BLaER1 treated with 17β-estradiol and CSF1 and Interleukin-3, amounts not matched to agents 10 nM and 100 nM (cell line): ENCODE measurements at regions not wholly inside any gene's neighbourhood (a gene's known extent, or its start where the extent isn't known, plus 50 kb on each side); places are given as distances from the start of the nearest gene placed in this dataset.

ENCODE experiments used
- H3K27ac ChIP-seq, 11 experiments: shearing (Covaris generic); formaldehyde crosslinking; 2 replicates each; pipeline ENCODE4 v1.8.1; 2022
- H3K27me3 ChIP-seq, 11 experiments: shearing (Covaris generic); formaldehyde crosslinking; 2 replicates each; pipeline ENCODE4 v1.8.1; 2022
- H3K36me3 ChIP-seq, 11 experiments: shearing (Covaris generic); formaldehyde crosslinking; 2 replicates each; pipeline ENCODE4 v1.8.1; 2022
- H3K4me1 ChIP-seq, 10 experiments: shearing (Covaris generic); formaldehyde crosslinking; 2 replicates each; pipeline ENCODE4 v1.8.1; 2022
- H3K4me2 ChIP-seq, 11 experiments: shearing (Covaris generic); formaldehyde crosslinking; 2 replicates each; pipeline ENCODE4 v1.8.1; 2022
- H3K4me3 ChIP-seq, 10 experiments: shearing (Covaris generic); formaldehyde crosslinking; 2 replicates each; pipeline ENCODE4 v1.8.1; 2022
- H3K9ac ChIP-seq, 11 experiments: shearing (Covaris generic); formaldehyde crosslinking; 2 replicates each; pipeline ENCODE4 v1.8.1; 2022
- H3K9me3 ChIP-seq, 11 experiments: shearing (Covaris generic); formaldehyde crosslinking; replicated peaks in 1 of 11; 2 replicates each; pipeline ENCODE4 v1.8.1; 2022
- H4K20me1 ChIP-seq, 11 experiments: shearing (Covaris generic); formaldehyde crosslinking; 2 replicates each; pipeline ENCODE4 v1.8.1; 2022
- Cebpa-rat ChIP-seq, 11 experiments: shearing (Covaris generic); IDR thresholded peaks; 2 replicates each; pipeline ENCODE4 v1.8.1; 2022

- H3K36me3 ChIP-seq, result peaks cover 0 to 33% (median 8%) of the 10 kb centered on the region in 11 experiments; a peak in 8 of 22 replicates
- no peaks in the 10 kb centered on the region for H3K27me3 ChIP-seq
- H3K27ac ChIP-seq, result no peak overlapping the region
- no peaks in the 10 kb centered on the region for H4K20me1 ChIP-seq
- no peak overlapping the region for H3K4me2 ChIP-seq
- TF ChIP-seq Cebpa-rat (IDR thresholded peaks at IDR 0.05), result no peak
- peaks cover 0 to 4% (median 0%) of the 10 kb centered on the region in 11 experiments; a peak in 1 of 22 replicates for H3K9me3 ChIP-seq
- peaks cover 0 to 15% (median 0%) of the 10 kb centered on the region in 10 experiments; a peak in 4 of 20 replicates for H3K4me1 ChIP-seq
- no peak overlapping the region for H3K9ac ChIP-seq
- no peak overlapping the region for H3K4me3 ChIP-seq
Observed at GRCh38 chr1:198837278-198838021, 198.6 kb downstream of the PTPRC start.

- Histone ChIP-seq H3K36me3 (peaks cover 0 to 38% (median 8%) of the 10 kb centered on the region in 11 experiments; a peak in 8 of 22 replicates), H3K9me3 (peaks cover 0 to 4% (median 0%) of the 10 kb centered on the region in 11 experiments; a peak in 1 of 22 replicates), H4K20me1 (no peaks in the 10 kb centered on the region), H3K4me2 (no peak overlapping the region), H3K9ac (no peak overlapping the region), H3K4me1 (peaks cover 0 to 15% (median 0%) of the 10 kb centered on the region in 10 experiments; a peak in 4 of 20 replicates), H3K27ac (no peak overlapping the region), H3K27me3 (no peaks in the 10 kb centered on the region), H3K4me3 (no peak overlapping the region)
- TF ChIP-seq Cebpa-rat (IDR thresholded peaks at IDR 0.05), result no peak
Observed at GRCh38 chr1:198838022-198838342, 199.1 kb downstream of the PTPRC start.

GRCh38 chr1:198841477-198841876 lies 202.6 kb downstream of the PTPRC start:
- peaks cover 0 to 15% (median 0%) of the 10 kb centered on the region in 10 experiments; a peak in 4 of 20 replicates for H3K4me1 ChIP-seq
- H3K27ac ChIP-seq, result no peak overlapping the region
- H3K9me3 ChIP-seq, result no peaks in the 10 kb centered on the region
- no peaks in the 10 kb centered on the region for H3K27me3 ChIP-seq
- TF ChIP-seq Cebpa-rat (IDR thresholded peaks at IDR 0.05), result no peak
- no peaks in the 10 kb centered on the region for H4K20me1 ChIP-seq
- H3K4me2 ChIP-seq, result peak overlapping the region in 2 of 11 experiments; percentile 19 to 38; a peak in 2 of 22 replicates
- peaks cover 11 to 62% (median 36%) of the 10 kb centered on the region in 11 experiments for H3K36me3 ChIP-seq
- H3K9ac ChIP-seq, result no peak overlapping the region
- no peak overlapping the region for H3K4me3 ChIP-seq

GRCh38 chr1:198842686-198843085 lies 203.8 kb downstream of the PTPRC start:
- Histone ChIP-seq H3K4me1 (peaks cover 0 to 9% (median 0%) of the 10 kb centered on the region in 10 experiments; a peak in 4 of 20 replicates), H3K9me3 (no peaks in the 10 kb centered on the region), H3K27ac (no peak overlapping the region), H4K20me1 (no peaks in the 10 kb centered on the region), H3K9ac (no peak overlapping the region), H3K36me3 (peaks cover 23 to 72% (median 48%) of the 10 kb centered on the region in 11 experiments), H3K4me2 (no peak overlapping the region), H3K4me3 (no peak overlapping the region), H3K27me3 (no peaks in the 10 kb centered on the region)
- TF ChIP-seq Cebpa-rat (IDR thresholded peaks at IDR 0.05), result no peak

GRCh38 chr1:198845271-198845670 lies 206.4 kb downstream of the PTPRC start:
- Histone ChIP-seq H3K9me3 (no peaks in the 10 kb centered on the region), H3K36me3 (peaks cover 38 to 90% (median 65%) of the 10 kb centered on the region in 11 experiments), H3K4me3 (no peak overlapping the region), H3K27ac (no peak overlapping the region), H4K20me1 (no peaks in the 10 kb centered on the region), H3K4me1 (peaks cover 0 to 8% (median 0%) of the 10 kb centered on the region in 10 experiments; a peak in 4 of 20 replicates), H3K4me2 (no peak overlapping the region), H3K9ac (no peak overlapping the region), H3K27me3 (no peaks in the 10 kb centered on the region)
- TF ChIP-seq Cebpa-rat (IDR thresholded peaks at IDR 0.05), result no peak

GRCh38 chr1:198845851-198846250 lies 207.0 kb downstream of the PTPRC start:
- Histone ChIP-seq H3K27ac (no peak overlapping the region), H3K9ac (no peak overlapping the region), H3K9me3 (no peaks in the 10 kb centered on the region), H3K4me2 (no peak overlapping the region), H3K27me3 (no peaks in the 10 kb centered on the region), H3K4me3 (no peak overlapping the region), H4K20me1 (no peaks in the 10 kb centered on the region), H3K36me3 (peaks cover 43 to 90% (median 68%) of the 10 kb centered on the region in 11 experiments), H3K4me1 (peaks cover 0 to 8% (median 0%) of the 10 kb centered on the region in 10 experiments; a peak in 4 of 20 replicates)
- no peak for TF ChIP-seq Cebpa-rat (IDR thresholded peaks at IDR 0.05)

- Histone ChIP-seq H3K4me3 (no peak overlapping the region), H3K9me3 (no peaks in the 10 kb centered on the region), H3K4me2 (no peak overlapping the region), H3K27me3 (no peaks in the 10 kb centered on the region), H3K27ac (no peak overlapping the region), H4K20me1 (no peaks in the 10 kb centered on the region), H3K36me3 (peaks cover 46 to 90% (median 72%) of the 10 kb centered on the region in 11 experiments), H3K9ac (no peak overlapping the region), H3K4me1 (peaks cover 0 to 3% (median 0%) of the 10 kb centered on the region in 10 experiments; a peak in 1 of 20 replicates)
- no peak for TF ChIP-seq Cebpa-rat (IDR thresholded peaks at IDR 0.05)
Observed at GRCh38 chr1:198846556-198846955, 207.7 kb downstream of the PTPRC start.

GRCh38 chr1:198848206-198848605 lies 209.4 kb downstream of the PTPRC start:
- no peak overlapping the region for H3K9ac ChIP-seq
- H3K9me3 ChIP-seq, result no peaks in the 10 kb centered on the region
- no peak overlapping the region for H3K4me3 ChIP-seq
- no peak overlapping the region for H3K27ac ChIP-seq
- TF ChIP-seq Cebpa-rat (IDR thresholded peaks at IDR 0.05), result no peak
- peaks cover 46 to 92% (median 67%) of the 10 kb centered on the region in 11 experiments for H3K36me3 ChIP-seq
- H4K20me1 ChIP-seq, result no peaks in the 10 kb centered on the region
- H3K4me2 ChIP-seq, result no peak overlapping the region
- H3K27me3 ChIP-seq, result no peaks in the 10 kb centered on the region
- no peaks in the 10 kb centered on the region for H3K4me1 ChIP-seq

- no peaks in the 10 kb centered on the region for H3K27me3 ChIP-seq
- H3K27ac ChIP-seq, result no peak overlapping the region
- H3K4me2 ChIP-seq, result no peak overlapping the region
- no peaks in the 10 kb centered on the region for H4K20me1 ChIP-seq
- no peak for TF ChIP-seq Cebpa-rat (IDR thresholded peaks at IDR 0.05)
- no peak overlapping the region for H3K4me3 ChIP-seq
- no peak overlapping the region for H3K9ac ChIP-seq
- peaks cover 46 to 92% (median 70%) of the 10 kb centered on the region in 11 experiments for H3K36me3 ChIP-seq
- no peaks in the 10 kb centered on the region for H3K4me1 ChIP-seq
- no peaks in the 10 kb centered on the region for H3K9me3 ChIP-seq
Observed at GRCh38 chr1:198848649-198849048, 209.8 kb downstream of the PTPRC start.

- Histone ChIP-seq H3K36me3 (peaks cover 49 to 94% (median 75%) of the 10 kb centered on the region in 11 experiments), H3K4me2 (no peak overlapping the region), H3K27me3 (no peaks in the 10 kb centered on the region), H3K27ac (no peak overlapping the region), H3K9me3 (no peaks in the 10 kb centered on the region), H4K20me1 (no peaks in the 10 kb centered on the region), H3K4me1 (no peaks in the 10 kb centered on the region), H3K4me3 (no peak overlapping the region), H3K9ac (no peak overlapping the region)
- TF ChIP-seq Cebpa-rat (IDR thresholded peaks at IDR 0.05), result no peak
Observed at GRCh38 chr1:198849093-198849492, 210.3 kb downstream of the PTPRC start.
